HCT116 (cell line): ENCODE measurements at regions not wholly inside any gene's neighbourhood (a gene's known extent, or its start where the extent isn't known, plus 50 kb on each side); places are given as distances from the start of the nearest gene placed in this dataset.

Source experiments
- ATAC-seq: fragments of 200-7000 bp; cut with Tn5 transposase; 2 replicates; pipeline ENCODE4 v1.9.1; 2020; ENCODE audit warnings: mild to moderate bottlenecking, moderate library complexity
- BruUV-seq: library from RNA; stranded (reverse); fragments of 400-500 nt; replicated peaks from 2 replicates; lab custom pipeline; 2021; lab: Mats Ljungman, UMichigan
- CTCF ChIA-PET: fragments of 300-600 bp; sonication (Branson Sonifier 250); formaldehyde crosslinking; loops from one replicate; lab custom pipeline; 2021; ENCODE audit warnings: antibody characterized with exemption; lab: Charles Lee
- POLR2A ChIA-PET: fragments of 300-600, 350-600 bp; sonication (Branson Sonifier 250); formaldehyde crosslinking; loops from one replicate; lab custom pipeline; 2021; ENCODE audit warnings: antibody characterized with exemption; lab: Charles Lee
- RAD21 ChIA-PET, 2 experiments: fragments of 300-600 bp; sonication (Branson Sonifier 250); formaldehyde crosslinking; loops; one replicate each; lab custom pipeline; 2023; ENCODE audit warnings: low total read pairs in 2 of 2; ENCODE audit not compliant: uncharacterized antibody in 2 of 2, unreplicated experiment in 2 of 2, low non-redundant PET in 1 of 2; lab: Charles Lee
- DNase-seq: peaks from one replicate; pipeline ENCODE4 v3.0.0-alpha.2; 2010; ENCODE audit warnings: low read depth, low spot score
- H2AFZ ChIP-seq: fragments of 200-600 bp; shearing (Covaris generic), sonication (generic); 2 replicates; pipeline ENCODE4 v1.6.1; 2017; ENCODE audit warnings: low read depth, mixed run types, mixed read lengths, antibody characterized with exemption, low read length; ENCODE audit not compliant: poor library complexity, severe bottlenecking
- H3K27ac ChIP-seq: 2 replicates; pipeline ENCODE4 v1.5.1; 2012; ENCODE audit warnings: low read depth, low read length
- H3K27me3 ChIP-seq: fragments of 200-600 bp; sonication (generic); 2 replicates; pipeline ENCODE4 v1.6.1; 2016; ENCODE audit warnings: mixed run types, low read length, mixed read lengths; ENCODE audit not compliant: insufficient read depth
- H3K36me3 ChIP-seq, 2 experiments: fragments of 200-500 bp in 1 of 2; fragments of 200-600 bp in 1 of 2; sonication (Bioruptor generic) in 1 of 2; sonication (generic) in 1 of 2; 2 replicates each; pipeline versions ENCODE4 v1.5.1 to v1.6.1; 2014 to 2016; ENCODE audit warnings: low read length in 2 of 2, inconsistent platforms in 1 of 2, mixed read lengths in 1 of 2, mixed run types in 1 of 2; ENCODE audit not compliant: insufficient read depth in 2 of 2, control insufficient read depth in 1 of 2
- H3K4me1 ChIP-seq, 2 experiments: fragments of 200-600 bp in 1 of 2; sonication (generic) in 1 of 2; 2 replicates each; pipeline versions ENCODE4 v1.5.1 to v1.6.1; 2012 to 2017; ENCODE audit warnings: low read length in 2 of 2, inconsistent platforms in 1 of 2, mild to moderate bottlenecking in 1 of 2, mixed read lengths in 1 of 2, mixed run types in 1 of 2, moderate library complexity in 1 of 2; ENCODE audit not compliant: insufficient read depth in 2 of 2, control insufficient read depth in 1 of 2
- H3K4me2 ChIP-seq: fragments of 200-600 bp; sonication (generic); 2 replicates; pipeline ENCODE4 v1.6.1; 2017; ENCODE audit warnings: mixed run types, low read length, mixed read lengths
- H3K4me3 ChIP-seq, 2 experiments: fragments of 200-600 bp in 1 of 2; sonication (generic) in 1 of 2; replicated peaks in 1 of 2; 2 replicates each; pipeline ENCODE4 v1.5.1; 2011 to 2016; ENCODE audit warnings: low read length in 2 of 2, control low read depth in 1 of 2, low read depth in 1 of 2, mild to moderate bottlenecking in 1 of 2, mixed read lengths in 1 of 2, mixed run types in 1 of 2
- H3K79me2 ChIP-seq: fragments of 200-600 bp; sonication (generic); 2 replicates; pipeline ENCODE4 v1.6.1; 2017; ENCODE audit warnings: mild to moderate bottlenecking, mixed run types, low read length, moderate library complexity, mixed read lengths; ENCODE audit not compliant: insufficient read depth
- H3K9ac ChIP-seq: fragments of 200-600 bp; sonication (generic); 2 replicates; pipeline ENCODE4 v1.6.1; 2016; ENCODE audit warnings: low read length, mixed read lengths
- H3K9me2 ChIP-seq: fragments of 200-600 bp; sonication (generic), shearing (Covaris generic); 2 replicates; pipeline ENCODE4 v1.6.1; 2017; ENCODE audit warnings: mixed run types, mild to moderate bottlenecking, moderate library complexity; ENCODE audit not compliant: insufficient read depth
- H3K9me3 ChIP-seq, 2 experiments: fragments of 200-500 bp in 1 of 2; fragments of 200-600 bp in 1 of 2; sonication (Bioruptor generic) in 1 of 2; sonication (generic) in 1 of 2; 2 replicates each; pipeline ENCODE4 v1.6.1; 2014 to 2017; ENCODE audit warnings: low read length in 2 of 2, mixed read lengths in 2 of 2, inconsistent platforms in 1 of 2, low read depth in 1 of 2, mild to moderate bottlenecking in 1 of 2, mixed run types in 1 of 2, moderate library complexity in 1 of 2; ENCODE audit not compliant: control insufficient read depth in 1 of 2, insufficient read depth in 1 of 2
- H4K20me1 ChIP-seq: fragments of 200-600 bp; sonication (generic), shearing (Covaris generic); 2 replicates; pipeline ENCODE4 v1.6.1; 2017; ENCODE audit warnings: mixed run types, mild to moderate bottlenecking, moderate library complexity; ENCODE audit not compliant: insufficient read depth
- CBX3 ChIP-seq: IDR thresholded peaks from 2 replicates; pipeline ENCODE4 v1.6.1; 2012; ENCODE audit warnings: low read depth
- EGR1 ChIP-seq: IDR thresholded peaks from 2 replicates; pipeline ENCODE4 v1.6.1; 2012; ENCODE audit warnings: low read depth
- ELF1 ChIP-seq: IDR thresholded peaks from 2 replicates; pipeline ENCODE4 v1.6.1; 2012; ENCODE audit warnings: low read depth, borderline replicate concordance
- FOSL1 ChIP-seq: IDR thresholded peaks from 2 replicates; pipeline ENCODE4 v1.6.1; 2012; ENCODE audit warnings: low read depth
- JUND ChIP-seq: IDR thresholded peaks from 2 replicates; pipeline ENCODE4 v1.6.1; 2012
- POLR2AphosphoS5 ChIP-seq: IDR thresholded peaks from 2 replicates; pipeline ENCODE4 v1.6.1; 2011; ENCODE audit warnings: mild to moderate bottlenecking, low read depth, low read length, moderate library complexity
- SIN3A ChIP-seq: IDR thresholded peaks from 2 replicates; pipeline ENCODE4 v1.6.1; 2012; ENCODE audit warnings: low read depth
- SRF ChIP-seq: IDR thresholded peaks from 2 replicates; pipeline ENCODE4 v1.6.1; 2012; ENCODE audit warnings: low read depth
- TCF7L2 ChIP-seq: IDR thresholded peaks from 2 replicates; pipeline ENCODE4 v1.7.0; 2011; ENCODE audit warnings: borderline replicate concordance, inconsistent platforms; ENCODE audit not compliant: insufficient read depth, insufficient read length; ENCODE audit errors: extremely low read depth
- intact Hi-C: fragments of 100-400 bp; cut with micrococcal nuclease; formaldehyde crosslinking; loops from 2 replicates; pipeline ENCODE4 v1.10.0; 2022
- TF ChIP-seq, protein P1 (sequence below): IDR thresholded peaks from 2 replicates; pipeline ENCODE4 v1.6.1; 2012; ENCODE audit warnings: low read depth

DNA sequence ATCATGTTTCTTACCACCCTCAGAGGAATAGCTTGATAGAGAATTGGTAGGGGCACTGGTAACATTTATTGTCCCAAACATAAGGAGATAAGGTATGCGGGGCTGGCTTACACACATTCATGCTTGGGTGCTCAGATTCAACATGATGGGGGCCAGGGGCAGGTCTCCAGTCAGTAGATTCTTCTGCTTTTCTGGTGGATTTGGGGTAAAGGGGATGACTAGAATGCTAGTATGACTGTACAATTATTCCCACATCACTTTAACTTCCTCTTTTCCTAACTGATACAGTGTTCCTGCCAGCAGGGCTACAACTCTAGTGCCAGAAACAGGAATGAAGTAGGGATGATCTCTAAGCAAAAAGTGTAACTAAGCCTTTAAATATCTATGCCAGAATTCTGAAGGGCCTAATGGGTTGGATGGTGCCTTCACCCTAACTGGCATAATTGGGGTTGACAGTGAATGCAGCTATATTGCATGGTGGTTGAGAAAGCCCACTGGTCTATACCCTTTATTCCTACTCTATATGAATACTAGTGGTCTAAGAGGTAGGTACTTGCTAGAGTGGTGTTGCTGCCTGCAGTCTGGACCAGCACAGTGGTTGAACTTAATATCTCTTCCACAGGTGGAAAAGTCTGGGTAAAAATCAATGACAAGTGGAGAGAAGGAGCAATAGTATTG is 117.4 kb downstream of the IL12A start (continued):
- TF ChIP-seq TCF7L2, result no peak

DNA sequence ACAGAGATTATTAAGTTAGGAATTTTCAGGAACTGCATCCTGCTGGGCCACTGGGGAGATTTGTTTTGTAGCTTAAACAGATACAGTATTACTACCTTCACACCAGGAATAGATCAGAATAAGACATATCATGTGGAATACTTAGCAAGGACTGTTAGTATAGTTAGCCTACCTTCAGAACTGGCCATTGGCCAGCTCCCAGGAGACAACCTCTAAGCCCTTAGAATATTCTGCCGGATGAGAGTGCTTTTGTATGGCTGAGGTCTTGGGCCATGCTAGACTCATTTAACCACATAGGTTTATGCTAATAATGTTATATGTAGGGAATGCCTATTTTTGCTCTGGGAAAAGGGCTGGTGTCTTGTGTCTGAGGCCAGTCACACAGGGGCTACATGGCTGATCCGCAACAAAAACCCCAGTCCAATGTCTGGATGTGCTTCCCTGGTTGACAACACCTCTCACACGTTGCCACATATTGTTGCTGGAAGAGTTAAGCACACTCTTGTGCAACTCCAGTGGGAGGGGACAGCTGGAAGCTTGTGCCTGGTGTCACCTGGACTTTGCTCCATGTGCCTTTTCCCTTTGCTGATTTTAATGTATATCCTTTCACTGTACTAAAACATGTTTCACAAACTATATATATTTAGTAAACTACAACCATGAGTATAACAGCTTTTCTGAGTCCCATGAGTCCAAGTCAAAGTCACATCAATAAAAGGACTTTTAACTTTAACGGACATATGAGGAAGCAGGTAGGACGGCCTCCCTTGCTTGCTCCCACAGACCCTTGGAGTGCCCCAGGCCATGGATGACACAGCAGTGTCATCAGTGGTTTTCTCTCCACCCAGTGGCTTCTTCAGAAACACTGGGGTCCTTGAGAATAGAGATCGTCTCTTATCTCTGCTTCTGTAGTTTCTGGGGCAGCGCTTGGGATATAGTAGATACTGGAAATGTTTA is 118.0 kb upstream of the C3orf80 start:
- Histone ChIP-seq H3K36me3 (no peaks in the 10 kb centered on the region), H3K27me3 (no peaks in the 10 kb centered on the region), H3K4me2 (no peak overlapping the region), H3K4me3 (no peak overlapping the region), H3K79me2 (no peaks in the 10 kb centered on the region), H3K27ac (no peak overlapping the region), H2AFZ (no peak overlapping the region), H3K9me3 (no peaks in the 10 kb centered on the region), H3K4me1 (no peaks in the 10 kb centered on the region), H3K9ac (no peak overlapping the region), H4K20me1 (no peaks in the 10 kb centered on the region), H3K9me2 (no peaks in the 10 kb centered on the region)
- BruUV-seq, result no TSS peak
- ATAC-seq (no peak), DNase-seq (no peak)
- POLR2A ChIA-PET, result no interaction called here
- RAD21 ChIA-PET, result no interaction called here
- TF ChIP-seq ELF1, result no peak
- no peak for TF ChIP-seq POLR2AphosphoS5
- TF ChIP-seq SIN3A, result no peak
- TF ChIP-seq, protein P1, sequence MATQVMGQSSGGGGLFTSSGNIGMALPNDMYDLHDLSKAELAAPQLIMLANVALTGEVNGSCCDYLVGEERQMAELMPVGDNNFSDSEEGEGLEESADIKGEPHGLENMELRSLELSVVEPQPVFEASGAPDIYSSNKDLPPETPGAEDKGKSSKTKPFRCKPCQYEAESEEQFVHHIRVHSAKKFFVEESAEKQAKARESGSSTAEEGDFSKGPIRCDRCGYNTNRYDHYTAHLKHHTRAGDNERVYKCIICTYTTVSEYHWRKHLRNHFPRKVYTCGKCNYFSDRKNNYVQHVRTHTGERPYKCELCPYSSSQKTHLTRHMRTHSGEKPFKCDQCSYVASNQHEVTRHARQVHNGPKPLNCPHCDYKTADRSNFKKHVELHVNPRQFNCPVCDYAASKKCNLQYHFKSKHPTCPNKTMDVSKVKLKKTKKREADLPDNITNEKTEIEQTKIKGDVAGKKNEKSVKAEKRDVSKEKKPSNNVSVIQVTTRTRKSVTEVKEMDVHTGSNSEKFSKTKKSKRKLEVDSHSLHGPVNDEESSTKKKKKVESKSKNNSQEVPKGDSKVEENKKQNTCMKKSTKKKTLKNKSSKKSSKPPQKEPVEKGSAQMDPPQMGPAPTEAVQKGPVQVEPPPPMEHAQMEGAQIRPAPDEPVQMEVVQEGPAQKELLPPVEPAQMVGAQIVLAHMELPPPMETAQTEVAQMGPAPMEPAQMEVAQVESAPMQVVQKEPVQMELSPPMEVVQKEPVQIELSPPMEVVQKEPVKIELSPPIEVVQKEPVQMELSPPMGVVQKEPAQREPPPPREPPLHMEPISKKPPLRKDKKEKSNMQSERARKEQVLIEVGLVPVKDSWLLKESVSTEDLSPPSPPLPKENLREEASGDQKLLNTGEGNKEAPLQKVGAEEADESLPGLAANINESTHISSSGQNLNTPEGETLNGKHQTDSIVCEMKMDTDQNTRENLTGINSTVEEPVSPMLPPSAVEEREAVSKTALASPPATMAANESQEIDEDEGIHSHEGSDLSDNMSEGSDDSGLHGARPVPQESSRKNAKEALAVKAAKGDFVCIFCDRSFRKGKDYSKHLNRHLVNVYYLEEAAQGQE, result no peak
- TF ChIP-seq EGR1, result no peak
- no peak for TF ChIP-seq SRF
- no peak for TF ChIP-seq CBX3
- TF ChIP-seq JUND, result no peak
- no peak for TF ChIP-seq FOSL1
- intact Hi-C loops, result no loop called here
- CTCF ChIA-PET, result no interaction called here
